ENCODE measurements at regions not wholly inside any gene's neighbourhood (a gene's known extent, or its start where the extent isn't known, plus 50 kb on each side); places are given as distances from the start of the nearest gene placed in this dataset.

GRCh38 chr5:84590629-84591028 is 205.9 kb upstream of the EDIL3 start:
- TF ChIP-seq CTCF (IDR thresholded peaks at IDR 0.05): no peak
- TF ChIP-seq EP300 (IDR thresholded peaks at IDR 0.05): no peak
- no peak for TF ChIP-seq POLR2AphosphoS5 (IDR thresholded peaks at IDR 0.05)

Data from sigmoid colon (tissue), 4 donors.